MM.1S (cell line): ENCODE measurements at regions not wholly inside any gene's neighbourhood (a gene's known extent, or its start where the extent isn't known, plus 50 kb on each side); places are given as distances from the start of the nearest gene placed in this dataset.
"Not testable (repeated sequence)": the region's sequence is repeated elsewhere in the genome, so short reads cannot be mapped to it uniquely, and the experiment has no call there.

Source experiments
- EZH2 ChIP-seq: fragments of 300-600 bp; sonication (generic); optimal IDR thresholded peaks from 2 replicates; pipeline ENCODE3; 2017; ENCODE audit warnings: low read depth, mild to moderate bottlenecking, antibody characterized with exemption, low read length, mixed read lengths
- EZH2phosphoT487 ChIP-seq: fragments of 300-600 bp; sonication (generic); IDR thresholded peaks from 2 replicates; pipeline ENCODE4 v1.6.1; 2018; ENCODE audit warnings: antibody characterized with exemption, low read length
- TF ChIP-seq, protein P1 (sequence below): fragments of 300-600 bp; sonication (generic); IDR thresholded peaks from 2 replicates; pipeline ENCODE4 v1.5.1; 2016; ENCODE audit warnings: antibody characterized with exemption, low read length, mixed read lengths

GRCh38 chr3:195996314-195996713, 85.6 kb downstream of the TFRC start:
- TF ChIP-seq, protein P1, sequence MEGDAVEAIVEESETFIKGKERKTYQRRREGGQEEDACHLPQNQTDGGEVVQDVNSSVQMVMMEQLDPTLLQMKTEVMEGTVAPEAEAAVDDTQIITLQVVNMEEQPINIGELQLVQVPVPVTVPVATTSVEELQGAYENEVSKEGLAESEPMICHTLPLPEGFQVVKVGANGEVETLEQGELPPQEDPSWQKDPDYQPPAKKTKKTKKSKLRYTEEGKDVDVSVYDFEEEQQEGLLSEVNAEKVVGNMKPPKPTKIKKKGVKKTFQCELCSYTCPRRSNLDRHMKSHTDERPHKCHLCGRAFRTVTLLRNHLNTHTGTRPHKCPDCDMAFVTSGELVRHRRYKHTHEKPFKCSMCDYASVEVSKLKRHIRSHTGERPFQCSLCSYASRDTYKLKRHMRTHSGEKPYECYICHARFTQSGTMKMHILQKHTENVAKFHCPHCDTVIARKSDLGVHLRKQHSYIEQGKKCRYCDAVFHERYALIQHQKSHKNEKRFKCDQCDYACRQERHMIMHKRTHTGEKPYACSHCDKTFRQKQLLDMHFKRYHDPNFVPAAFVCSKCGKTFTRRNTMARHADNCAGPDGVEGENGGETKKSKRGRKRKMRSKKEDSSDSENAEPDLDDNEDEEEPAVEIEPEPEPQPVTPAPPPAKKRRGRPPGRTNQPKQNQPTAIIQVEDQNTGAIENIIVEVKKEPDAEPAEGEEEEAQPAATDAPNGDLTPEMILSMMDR, result not testable (repeated sequence)
- not testable (repeated sequence) for TF ChIP-seq EZH2, EZH2phosphoT487
